ENCODE measurements at regions not wholly inside any gene's neighbourhood (a gene's known extent, or its start where the extent isn't known, plus 50 kb on each side); places are given as distances from the start of the nearest gene placed in this dataset.

DNA sequence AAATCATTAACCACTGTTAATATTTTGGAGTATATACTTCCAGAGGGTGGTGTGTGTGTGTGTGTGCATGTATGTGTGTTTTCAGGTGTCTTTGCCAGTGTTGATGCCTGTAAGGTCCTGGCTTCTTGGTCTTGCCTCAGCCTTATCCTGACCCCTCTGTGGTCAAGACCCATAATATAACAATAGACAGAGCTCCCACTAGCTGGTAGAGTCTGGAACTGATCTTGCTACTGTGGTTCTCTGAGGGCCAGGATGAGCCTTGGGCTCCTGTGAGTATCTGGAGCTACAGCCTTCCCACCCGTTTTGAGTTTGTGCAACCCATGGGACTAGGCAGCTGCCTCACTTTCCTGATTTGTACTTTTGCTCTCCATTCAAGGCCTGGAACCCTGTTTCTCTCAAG, 191.0 kb downstream of the IBTK start:
- no peak overlapping the region for H3K4me2 ChIP-seq (ENCODE audit: low read length)
- BruUV-seq (replicated peaks): no TSS peak
- H3K4me3 ChIP-seq (ENCODE audit: low read depth, low read length, poor library complexity, severe bottlenecking): no peak overlapping the region
- H4K20me1 ChIP-seq (ENCODE audit: insufficient read depth, low read length): no peaks in the 10 kb centered on the region
- no peak for DNase-seq (ENCODE audit: low spot score)
- intact Hi-C loops (cut with micrococcal nuclease; ENCODE audit: unreplicated experiment): no loop called here
- ChIA-PET CTCF (ENCODE audit: unreplicated experiment) (no interaction called here), POLR2A (no interaction called here)
- H3K4me1 ChIP-seq (ENCODE audit: insufficient read depth, low read length, poor library complexity, severe bottlenecking): no peaks in the 10 kb centered on the region
- H2AFZ ChIP-seq (ENCODE audit: low read length): no peak overlapping the region
- no peaks in the 10 kb centered on the region for H3K36me3 ChIP-seq (ENCODE audit: insufficient read depth, low read length)
- H3K79me2 ChIP-seq (ENCODE audit: insufficient read depth, low read depth, low read length): no peaks in the 10 kb centered on the region
- no peak overlapping the region for H3K27ac ChIP-seq (ENCODE audit: low read depth, low read length, poor library complexity, severe bottlenecking)
- TF ChIP-seq EZH2phosphoT487 (IDR thresholded peaks at IDR 0.05; ENCODE audit: borderline replicate concordance, low read depth, low read length): no peak
- TF ChIP-seq CTCF (conservative IDR thresholded peaks at IDR 0.05; ENCODE audit: low read length): no peak
- H3K9me2 ChIP-seq (ENCODE audit: insufficient read depth, low read length): no peaks in the 10 kb centered on the region
- H3K9me3 ChIP-seq (ENCODE audit: low read length): no peaks in the 10 kb centered on the region

DNA sequence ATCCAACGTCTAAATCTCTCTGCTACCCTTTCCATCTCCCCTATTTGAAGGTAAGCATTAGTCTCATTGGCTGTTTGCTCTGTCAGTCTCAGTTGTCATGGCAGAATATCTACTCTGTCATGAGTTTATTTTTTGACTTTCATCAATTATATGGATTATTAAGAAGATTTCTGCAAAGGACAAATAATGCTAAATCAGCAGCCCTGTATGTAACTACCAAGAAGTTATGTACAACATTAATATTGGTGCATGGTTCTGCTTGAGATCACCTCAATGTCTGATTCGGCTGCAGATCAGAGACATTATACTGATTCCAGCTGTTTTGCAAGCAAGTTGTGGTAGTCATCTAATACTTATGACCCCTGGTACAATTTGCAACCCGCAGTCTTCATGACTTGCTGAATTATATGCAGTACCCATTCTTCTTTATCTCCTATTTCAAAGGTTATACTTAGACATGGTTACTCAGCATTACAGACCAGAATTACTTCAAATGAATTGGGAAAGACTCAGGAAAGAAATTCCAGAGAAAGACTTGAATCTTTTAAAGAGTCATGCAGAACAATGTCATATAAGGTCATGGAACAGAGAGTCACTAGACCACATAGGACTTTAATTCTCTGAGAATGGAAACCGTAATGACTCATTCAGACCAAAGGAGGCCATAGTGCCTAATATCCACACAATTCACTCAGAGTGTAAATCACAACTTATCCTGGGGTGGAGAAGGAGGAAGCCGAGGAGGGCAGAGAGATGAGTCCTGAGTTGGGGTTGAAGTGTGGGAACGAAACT, 201.4 kb downstream of the IBTK start:
- Histone ChIP-seq H3K9me2 (ENCODE audit: insufficient read depth, low read length) (no peaks in the 10 kb centered on the region), H3K36me3 (ENCODE audit: insufficient read depth, low read length) (no peaks in the 10 kb centered on the region), H2AFZ (ENCODE audit: low read length) (no peak overlapping the region), H3K4me3 (ENCODE audit: low read depth, low read length, poor library complexity, severe bottlenecking) (no peak overlapping the region), H3K4me1 (ENCODE audit: insufficient read depth, low read length, poor library complexity, severe bottlenecking) (no peaks in the 10 kb centered on the region), H3K79me2 (ENCODE audit: insufficient read depth, low read depth, low read length) (no peaks in the 10 kb centered on the region), H3K4me2 (ENCODE audit: low read length) (no peak overlapping the region), H4K20me1 (ENCODE audit: insufficient read depth, low read length) (no peaks in the 10 kb centered on the region), H3K9me3 (ENCODE audit: low read length) (no peaks in the 10 kb centered on the region), H3K27ac (ENCODE audit: low read depth, low read length, poor library complexity, severe bottlenecking) (no peak overlapping the region)
- intact Hi-C loops (cut with micrococcal nuclease; ENCODE audit: unreplicated experiment): no loop called here
- CTCF ChIA-PET (ENCODE audit: unreplicated experiment): no interaction called here
- no peak for DNase-seq (ENCODE audit: low spot score)
- POLR2A ChIA-PET: no interaction called here
- no peak for TF ChIP-seq CTCF (conservative IDR thresholded peaks at IDR 0.05; ENCODE audit: low read length)
- no peak for TF ChIP-seq EZH2phosphoT487 (IDR thresholded peaks at IDR 0.05; ENCODE audit: borderline replicate concordance, low read depth, low read length)
- BruUV-seq (replicated peaks): no TSS peak

GRCh38 chr6:82040405-82041221, 206.9 kb downstream of the IBTK start:
- BruUV-seq (replicated peaks): no TSS peak
- Histone ChIP-seq H3K9me2 (ENCODE audit: insufficient read depth, low read length) (no peaks in the 10 kb centered on the region), H4K20me1 (ENCODE audit: insufficient read depth, low read length) (no peaks in the 10 kb centered on the region), H3K36me3 (ENCODE audit: insufficient read depth, low read length) (no peaks in the 10 kb centered on the region), H2AFZ (ENCODE audit: low read length) (no peak overlapping the region), H3K79me2 (ENCODE audit: insufficient read depth, low read depth, low read length) (no peaks in the 10 kb centered on the region), H3K4me2 (ENCODE audit: low read length) (no peak overlapping the region), H3K9me3 (ENCODE audit: low read length) (no peaks in the 10 kb centered on the region), H3K4me3 (ENCODE audit: low read depth, low read length, poor library complexity, severe bottlenecking) (no peak overlapping the region), H3K27ac (ENCODE audit: low read depth, low read length, poor library complexity, severe bottlenecking) (no peak overlapping the region), H3K4me1 (ENCODE audit: insufficient read depth, low read length, poor library complexity, severe bottlenecking) (no peaks in the 10 kb centered on the region)
- CTCF ChIA-PET (ENCODE audit: unreplicated experiment): no interaction called here
- peak; percentile 24 for DNase-seq (ENCODE audit: low spot score)
- intact Hi-C loops (cut with micrococcal nuclease; ENCODE audit: unreplicated experiment): no loop called here
- TF ChIP-seq EZH2phosphoT487 (IDR thresholded peaks at IDR 0.05; ENCODE audit: borderline replicate concordance, low read depth, low read length) (no peak), CTCF (conservative IDR thresholded peaks at IDR 0.05; ENCODE audit: low read length) (peak; percentile 80)
- POLR2A ChIA-PET: no interaction called here

All from OCI-LY7 (cell line).